Pancreas (tissue), 10 donors: ENCODE measurements at regions not wholly inside any gene's neighbourhood (a gene's known extent, or its start where the extent isn't known, plus 50 kb on each side); places are given as distances from the start of the nearest gene placed in this dataset.
A peak's percentile ranks its signal among the peaks of the same experiment; 100 is the strongest.

Source experiments
- ATAC-seq, 4 donors: fragments of 200-7000 bp; cut with Tn5 transposase; one replicate each; pipeline versions ENCODE4 v1.8.0 to v1.9.1; 2020; ENCODE audit warnings: mild to moderate bottlenecking in 4 of 4, moderate library complexity in 4 of 4
- DNase-seq, 6 donors: peaks; one replicate each; pipeline ENCODE4 v3.0.0-alpha.2; 2020
- FAIRE-seq: peaks from 2 replicates; lab custom pipeline; 2012; peaks lifted over from hg19 to GRCh38; lab: Jason Lieb, UNC
- H3K27ac ChIP-seq, 4 donors: fragments of 200-600 bp; sonication (generic); 1 replicate in 3 of 4; 2 replicates in 1 of 4; pipeline versions ENCODE4 v1.5.0 to v1.8.0; 2020
- H3K27me3 ChIP-seq, 4 donors: fragments of 200-600 bp; one replicate each; pipeline ENCODE4 v1.8.0; 2021
- H3K36me3 ChIP-seq, 3 donors: fragments of 200-600 bp; sonication (generic) in 1 of 3; one replicate each; pipeline versions ENCODE4 v1.5.0 to v1.8.0; 2020 to 2021
- H3K4me1 ChIP-seq, 3 donors: fragments of 200-600 bp; one replicate each; pipeline ENCODE4 v1.8.0; 2021
- H3K4me3 ChIP-seq, 4 donors: fragments of 200-600 bp; sonication (generic) in 2 of 4; one replicate each; pipeline versions ENCODE4 v1.5.0 to v1.8.0; 2020 to 2021
- H3K9me3 ChIP-seq, 4 donors: fragments of 200-600 bp; one replicate each; pipeline ENCODE4 v1.8.0; 2021
- CTCF ChIP-seq, 4 donors: fragments of 200-600 bp; sonication (generic) in 3 of 4; IDR thresholded peaks; one replicate each; pipeline versions ENCODE4 v1.5.0 to v1.8.0; 2021; ENCODE audit warnings: antibody characterized with exemption in 4 of 4
- WGBS, 2 donors: extraction: QIAGEN DNeasy Blood & Tissue Kit; methylation state at CpG; one replicate each; pipeline ENCODE4 v1.1.7; 2013; 5-methylcytosine and 5-hydroxymethylcytosine counted together
- intact Hi-C, 3 donors: fragments of 100-400 bp; cut with DNase I; formaldehyde crosslinking; loops; one replicate each; pipeline versions ENCODE4 v1.11.1 to v1.14.2; 2022
- donor health status: healthy with polysubstance abuse.
- donor health status: DM: no; HTN: no; CAD: no; lungs with moderate emphysema.
- donor health status: DM: no; HTN: no; CAD: no.
- donor health status: control.
- donor health status: control.
- donor health status: Bipolar disorder and iron deficiency.
- donor health status: DM: yes; HTN: yes; CAD: no.
- donor health status: DM: no; HTN: no; CAD: no.
- donor health status: DM: no; HTN: no; CAD: no.
- donor health status: DM: yes; HTN: yes; CAD: no.

GRCh38 chr3:197356741-197357140, 58.3 kb upstream of the DLG1 start:
- no peaks in the 10 kb centered on the region for H3K4me1 ChIP-seq
- no peak for TF ChIP-seq CTCF (IDR thresholded peaks at IDR 0.05)
- no peaks in the 10 kb centered on the region for H3K9me3 ChIP-seq
- ATAC-seq: no peak
- no peaks in the 10 kb centered on the region for H3K27me3 ChIP-seq
- intact Hi-C loops: no loop called here
- H3K27ac ChIP-seq: no peak overlapping the region
- FAIRE-seq: no peak
- no peak overlapping the region for H3K4me3 ChIP-seq
- DNase-seq: no peak
- H3K36me3 ChIP-seq: no peaks in the 10 kb centered on the region
- 89 to 93% methylated on average over 5 of the region's 5 CpGs for WGBS, 2 donors

GRCh38 chr3:197356275-197356674, 57.9 kb upstream of the DLG1 start:
- FAIRE-seq (no peak), ATAC-seq (no peak), DNase-seq (no peak)
- TF ChIP-seq CTCF (IDR thresholded peaks at IDR 0.05): no peak
- no peaks in the 10 kb centered on the region for H3K4me1 ChIP-seq
- H3K4me3 ChIP-seq: no peak overlapping the region
- no peaks in the 10 kb centered on the region for H3K9me3 ChIP-seq
- WGBS, 2 donors: 84 to 91% methylated on average over 14 of the region's 14 CpGs
- no peaks in the 10 kb centered on the region for H3K27me3 ChIP-seq
- intact Hi-C loops: no loop called here
- no peak overlapping the region for H3K27ac ChIP-seq
- no peaks in the 10 kb centered on the region for H3K36me3 ChIP-seq

- intact Hi-C loops: no loop called here
- Histone ChIP-seq H3K27ac (no peak overlapping the region), H3K4me3 (no peak overlapping the region), H3K27me3 (no peaks in the 10 kb centered on the region), H3K36me3 (no peaks in the 10 kb centered on the region), H3K9me3 (no peaks in the 10 kb centered on the region), H3K4me1 (no peaks in the 10 kb centered on the region)
- WGBS, 2 donors: 76 to 93% methylated on average over 1 of the region's 1 CpG
- TF ChIP-seq CTCF (IDR thresholded peaks at IDR 0.05): no peak
- no peak for ATAC-seq
- no peak for FAIRE-seq
- DNase-seq: no peak
Measured at GRCh38 chr3:197355713-197356112, 57.3 kb upstream of the DLG1 start.

GRCh38 chr3:197354568-197355001, 56.2 kb upstream of the DLG1 start:
- H3K27ac ChIP-seq: no peak overlapping the region
- intact Hi-C loops: no loop called here
- no peaks in the 10 kb centered on the region for H3K9me3 ChIP-seq
- FAIRE-seq (no peak), ATAC-seq (peak in 2 of 4 donors; percentile 37 to 54), DNase-seq (peak in 1 of 6 donors; percentile 23)
- H3K36me3 ChIP-seq: no peaks in the 10 kb centered on the region
- WGBS, 2 donors: 83 to 87% methylated on average over 19 of the region's 19 CpGs
- no peaks in the 10 kb centered on the region for H3K27me3 ChIP-seq
- H3K4me1 ChIP-seq: no peaks in the 10 kb centered on the region
- TF ChIP-seq CTCF (IDR thresholded peaks at IDR 0.05): no peak
- no peak overlapping the region for H3K4me3 ChIP-seq

- no peaks in the 10 kb centered on the region for H3K9me3 ChIP-seq
- TF ChIP-seq CTCF (IDR thresholded peaks at IDR 0.05): no peak
- FAIRE-seq (no peak), ATAC-seq (peak in 1 of 4 donors; percentile 23), DNase-seq (no peak)
- H3K36me3 ChIP-seq: no peaks in the 10 kb centered on the region
- no peaks in the 10 kb centered on the region for H3K4me1 ChIP-seq
- H3K27ac ChIP-seq: no peak overlapping the region
- intact Hi-C loops: no loop called here
- H3K27me3 ChIP-seq: no peaks in the 10 kb centered on the region
- WGBS, 2 donors: 73 to 83% methylated on average over 10 of the region's 10 CpGs
- no peak overlapping the region for H3K4me3 ChIP-seq
Measured at GRCh38 chr3:197353867-197354567, 55.6 kb upstream of the DLG1 start.
